IMR-90 (cell line): ENCODE measurements at regions not wholly inside any gene's neighbourhood (a gene's known extent, or its start where the extent isn't known, plus 50 kb on each side); places are given as distances from the start of the nearest gene placed in this dataset.

Source experiments
- ATAC-seq: fragments of 200-7000 bp; cut with Tn5 transposase; 2 replicates; pipeline ENCODE4 v1.9.1; 2020; ENCODE audit warnings: low read depth, mild to moderate bottlenecking, moderate library complexity
- BruUV-seq: library from RNA; stranded (reverse); fragments of 400-500 nt; replicated peaks from 2 replicates; lab custom pipeline; 2021; lab: Mats Ljungman, UMichigan
- CTCF ChIA-PET: fragments of 300-600 bp; formaldehyde crosslinking; extraction: SDS; loops from one replicate; lab custom pipeline; 2021; ENCODE audit warnings: antibody characterized with exemption; lab: Yijun Ruan, JAX
- POLR2A ChIA-PET: fragments of 300-600 bp; sonication (Branson Sonifier 250); formaldehyde crosslinking; loops from one replicate; lab custom pipeline; 2022; ENCODE audit warnings: antibody characterized with exemption; ENCODE audit not compliant: unreplicated experiment; lab: Charles Lee
- DNase-seq: peaks from one replicate; pipeline ENCODE4 v3.0.0; 2013
- H2AFZ ChIP-seq: replicated peaks from 2 replicates; pipeline ENCODE3; 2013; ENCODE audit warnings: low read length, mild to moderate bottlenecking; ENCODE audit not compliant: poor library complexity
- H2AK5ac ChIP-seq: 2 replicates; pipeline ENCODE4 v1.6.1; 2013; ENCODE audit warnings: low read depth, low read length, inconsistent platforms
- H2AK9ac ChIP-seq: replicated peaks from 2 replicates; pipeline ENCODE3; 2013; ENCODE audit warnings: mild to moderate bottlenecking, low read depth, low read length, moderate library complexity; ENCODE audit not compliant: poor library complexity
- H2BK120ac ChIP-seq: 2 replicates; pipeline ENCODE4 v1.6.1; 2013; ENCODE audit warnings: low read depth, low read length, inconsistent platforms
- H2BK15ac ChIP-seq: 3 replicates; pipeline ENCODE4 v1.6.1; 2013; ENCODE audit warnings: low read depth, low read length, inconsistent platforms
- H2BK20ac ChIP-seq: 2 replicates; pipeline ENCODE4 v1.6.1; 2013; ENCODE audit warnings: low read depth, mild to moderate bottlenecking, inconsistent platforms, low read length, moderate library complexity
- H2BK5ac ChIP-seq: 2 replicates; pipeline ENCODE4 v1.6.1; 2013; ENCODE audit warnings: mild to moderate bottlenecking, low read depth, low read length, inconsistent platforms; ENCODE audit not compliant: poor library complexity, severe bottlenecking
- H3K14ac ChIP-seq: replicated peaks from 2 replicates; pipeline ENCODE4 v1.6.1; 2013; ENCODE audit warnings: low read depth, low read length, inconsistent platforms
- H3K18ac ChIP-seq: 2 replicates; pipeline ENCODE4 v1.6.1; 2013; ENCODE audit warnings: low read depth, low read length, control low read depth
- H3K23ac ChIP-seq: 2 replicates; pipeline ENCODE4 v1.6.1; 2013; ENCODE audit warnings: low read depth, low read length, inconsistent platforms
- H3K27ac ChIP-seq: 2 replicates; pipeline ENCODE4 v1.5.1; 2013; ENCODE audit warnings: mild to moderate bottlenecking, control low read depth, low read length; ENCODE audit not compliant: insufficient read depth
- H3K27me3 ChIP-seq: 2 replicates; pipeline ENCODE4 v1.6.1; 2013; ENCODE audit warnings: low read length; ENCODE audit not compliant: control insufficient read depth, insufficient read depth
- H3K36me3 ChIP-seq: 2 replicates; pipeline ENCODE4 v1.6.1; 2013; ENCODE audit warnings: low read length, mixed read lengths; ENCODE audit not compliant: control insufficient read depth, insufficient read depth
- H3K4ac ChIP-seq: 2 replicates; pipeline ENCODE4 v1.6.1; 2013; ENCODE audit warnings: low read depth, low read length, inconsistent platforms
- H3K4me1 ChIP-seq: 2 replicates; pipeline ENCODE4 v1.6.1; 2013; ENCODE audit warnings: low read length, mixed read lengths; ENCODE audit not compliant: control insufficient read depth, insufficient read depth
- H3K4me2 ChIP-seq: 2 replicates; pipeline ENCODE4 v1.6.1; 2013; ENCODE audit warnings: low read depth, mild to moderate bottlenecking, control low read depth, low read length, moderate library complexity
- H3K4me3 ChIP-seq: 2 replicates; pipeline ENCODE4 v1.5.1; 2013; ENCODE audit warnings: low read depth, mild to moderate bottlenecking, control low read depth, low read length, moderate library complexity; ENCODE audit not compliant: insufficient read depth
- H3K56ac ChIP-seq: 2 replicates; pipeline ENCODE4 v1.6.1; 2013; ENCODE audit warnings: low read length, inconsistent platforms; ENCODE audit not compliant: insufficient read depth; ENCODE audit errors: extremely low read depth
- H3K79me1 ChIP-seq, 2 experiments: 2 replicates each; pipeline ENCODE4 v1.6.1; 2013; ENCODE audit warnings: low read length in 2 of 2, inconsistent platforms in 1 of 2, low read depth in 1 of 2
- H3K9ac ChIP-seq: 2 replicates; pipeline ENCODE4 v1.6.1; 2013; ENCODE audit warnings: low read depth, low read length, control low read depth
- H3K9me1 ChIP-seq: 2 replicates; pipeline ENCODE4 v1.6.1; 2013; ENCODE audit warnings: low read length, inconsistent platforms; ENCODE audit not compliant: insufficient read depth
- H3K9me3 ChIP-seq: 2 replicates; pipeline ENCODE4 v1.6.1; 2013; ENCODE audit warnings: low read length; ENCODE audit not compliant: control insufficient read depth, insufficient read depth
- H4K20me1 ChIP-seq: 2 replicates; pipeline ENCODE4 v1.6.1; 2013; ENCODE audit warnings: low read length, inconsistent platforms; ENCODE audit not compliant: insufficient read depth
- H4K5ac ChIP-seq: 2 replicates; pipeline ENCODE4 v1.6.1; 2013; ENCODE audit warnings: mild to moderate bottlenecking, low read depth, low read length, control low read depth
- H4K8ac ChIP-seq, 2 experiments: 2 replicates each; pipeline ENCODE4 v1.6.1; 2013; ENCODE audit warnings: low read depth in 2 of 2, low read length in 2 of 2, control low read depth in 1 of 2, inconsistent platforms in 1 of 2
- H4K91ac ChIP-seq: 2 replicates; pipeline ENCODE4 v1.6.1; 2013; ENCODE audit warnings: low read depth, low read length, inconsistent platforms; ENCODE audit not compliant: insufficient read depth
- CEBPB ChIP-seq: IDR thresholded peaks from 2 replicates; pipeline ENCODE4 v1.6.1; 2012; ENCODE audit warnings: low read depth, low read length, improper control_type of control experiment
- POLR2A ChIP-seq: IDR thresholded peaks from 2 replicates; pipeline ENCODE4 v1.6.1; 2012; ENCODE audit warnings: mild to moderate bottlenecking, low read depth, low read length
- RFX5 ChIP-seq: IDR thresholded peaks from 2 replicates; pipeline ENCODE4 v1.8.0; 2012; ENCODE audit warnings: low read depth, mild to moderate bottlenecking, low read length, moderate library complexity
- WGBS, 2 experiments: methylation state at CpG; one replicate each; pipeline versions ENCODE4 v1.1.5 to v1.1.7; 2013; ENCODE audit warnings: missing lambda C conversion rate in 2 of 2; ENCODE audit not compliant: insufficient read length in 1 of 2; ENCODE audit errors: extremely low coverage in 2 of 2; 5-methylcytosine and 5-hydroxymethylcytosine counted together
- dilution Hi-C: fragments of 300-500 bp; cut with HindIII; formaldehyde crosslinking; loops from one replicate; pipeline ENCODE4 v1.14.3; 2018; ENCODE audit warnings: low sequenced_read_pairs; ENCODE audit not compliant: unreplicated experiment
- in situ Hi-C: fragments of 300-500 bp; cut with MboI; formaldehyde crosslinking; loops from 3 replicates; pipeline ENCODE4 v1.14.3; 2019; ENCODE audit warnings: low sequenced_read_pairs, inconsistent platforms, mixed read lengths
- intact Hi-C: fragments of 100-400 bp; cut with micrococcal nuclease; formaldehyde crosslinking; loops from 2 replicates; pipeline ENCODE4 v1.10.0; 2022

DNA sequence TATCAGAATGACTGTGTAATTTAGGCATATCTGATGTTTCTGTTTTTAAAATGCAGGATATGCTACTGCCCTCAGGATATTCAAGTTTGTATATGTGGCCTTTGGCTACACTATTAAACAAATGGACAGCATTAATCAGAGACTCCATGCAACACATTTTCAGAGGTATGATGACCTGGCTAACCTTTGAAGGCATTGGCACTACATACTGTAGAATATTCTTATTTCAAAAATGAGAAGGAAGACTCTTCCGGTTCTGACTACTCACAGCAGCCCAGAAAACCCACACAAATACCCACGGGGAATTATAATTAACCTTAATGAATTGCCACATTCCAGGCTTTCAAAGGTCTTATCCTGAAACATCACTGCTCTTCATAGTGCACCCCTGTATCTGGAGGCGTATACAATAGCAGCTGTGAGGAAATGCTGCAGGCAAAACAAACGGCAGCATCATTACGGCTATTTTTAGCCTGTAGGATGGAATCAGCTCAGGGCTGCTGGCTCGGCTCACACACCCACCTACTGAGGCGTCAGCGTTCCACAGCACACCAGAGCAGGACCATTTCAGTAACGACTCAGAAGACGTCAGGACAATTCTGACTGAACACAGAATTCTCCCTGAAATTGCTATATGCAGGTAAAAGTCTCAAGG, 648.5 kb downstream of the RPS29 start:
- Histone ChIP-seq H2BK15ac (no peak overlapping the region), H3K4me2 (peak overlapping the region; percentile 42; the same call in 1 of the 2 replicates), H2AK5ac (no peak overlapping the region), H2BK120ac (no peak overlapping the region), H3K18ac (no peak overlapping the region), H3K9me3 (no peaks in the 10 kb centered on the region; the same call in 1 of the 2 replicates), H3K9ac (no peak overlapping the region), H3K79me1 (no peaks in the 10 kb centered on the region), H3K14ac (no peak overlapping the region), H4K20me1 (no peaks in the 10 kb centered on the region), H3K4me1 (0 out of 2 replicates have a peak, but pooled peaks cover 2% of the 10 kb centered on the region), H3K9me1 (no peaks in the 10 kb centered on the region), H3K23ac (no peak overlapping the region), H4K91ac (no peak overlapping the region), H4K5ac (no peak overlapping the region), H4K8ac (no peak overlapping the region), H3K56ac (no peak overlapping the region), H3K27me3 (no peaks in the 10 kb centered on the region), H3K4me3 (no peak overlapping the region), H2BK5ac (no peak overlapping the region), H2BK20ac (no peak overlapping the region), H2AFZ (no peak overlapping the region), H3K36me3 (no peaks in the 10 kb centered on the region), H3K4ac (no peak overlapping the region), H2AK9ac (no peak overlapping the region), H3K27ac (no peak overlapping the region)
- in situ Hi-C loops = no loop called here
- no TSS peak for BruUV-seq
- WGBS, 2 experiments = no CpG with 5 or more reads among the region's 10 CpGs
- intact Hi-C loops = loop anchor here (10.0 kb wide), 1 partner anchor 237 kb away; no protein-coding TSS in a partner anchor
- peak; percentile 70 for DNase-seq
- TF ChIP-seq RFX5 = no peak
- TF ChIP-seq CEBPB = peak; percentile 25; the same call in 1 of the 2 replicates
- no peak for TF ChIP-seq POLR2A
- peak; percentile 75 for ATAC-seq
- CTCF ChIA-PET = no interaction called here
- POLR2A ChIA-PET = no interaction called here
- dilution Hi-C loops = no loop called here
